ENCODE measurements at regions not wholly inside any gene's neighbourhood (a gene's known extent, or its start where the extent isn't known, plus 50 kb on each side); places are given as distances from the start of the nearest gene placed in this dataset.

DNA sequence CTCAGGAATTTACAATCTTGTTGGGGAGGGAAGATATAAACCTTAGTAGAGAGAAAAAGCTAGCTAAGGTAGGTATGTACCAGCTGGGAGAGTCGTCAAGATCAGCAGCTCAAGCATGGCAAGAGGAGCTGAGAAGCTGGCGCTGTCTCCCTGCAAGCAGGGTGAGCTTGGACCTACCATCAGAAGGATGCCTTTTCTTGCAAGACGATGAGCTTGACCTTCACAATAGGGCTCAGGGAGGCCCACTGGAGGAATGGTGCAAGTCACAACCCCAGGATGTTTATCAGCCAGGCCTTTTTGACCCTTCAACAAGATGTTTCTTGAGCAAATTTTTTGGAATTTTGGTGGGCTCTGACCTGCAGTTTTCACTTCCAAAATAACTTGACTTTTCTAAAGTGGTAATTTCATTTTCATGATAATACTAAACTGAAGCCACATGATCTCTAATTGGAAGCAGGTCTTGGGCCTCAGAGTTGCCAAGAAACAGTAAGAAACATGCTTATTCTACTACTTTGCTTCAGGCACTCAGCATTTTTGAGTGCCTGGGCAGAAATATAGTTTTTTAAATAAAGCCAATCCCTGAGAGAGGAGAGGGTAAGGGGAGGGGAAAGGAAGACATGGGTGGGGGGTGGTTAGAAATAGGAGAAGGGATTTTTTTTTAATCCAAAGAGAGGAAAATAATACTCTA lies 258.1 kb downstream of the CLIC5 start:
- no peaks in the 10 kb centered on the region for H3K36me3 ChIP-seq (replicated peaks; ENCODE audit: insufficient read depth, low read length)
- no peaks in the 10 kb centered on the region for H3K27me3 ChIP-seq (replicated peaks; ENCODE audit: insufficient read depth, low read length)
- no peak for TF ChIP-seq EZH2 (optimal IDR thresholded peaks at IDR 0.05; ENCODE audit: low read depth, low read length)
- no peak for TF ChIP-seq EZH2phosphoT487 (IDR thresholded peaks at IDR 0.05; ENCODE audit: low read length)
- H3K4me2 ChIP-seq (ENCODE audit: low read depth, low read length): no peak overlapping the region
- no peaks in the 10 kb centered on the region for H4K20me1 ChIP-seq (ENCODE audit: insufficient read depth, low read length)
- H3K9ac ChIP-seq (ENCODE audit: low read length): no peak overlapping the region
- no peaks in the 10 kb centered on the region for H3K9me3 ChIP-seq (replicated peaks; ENCODE audit: insufficient read depth, low read length)
- H3K4me1 ChIP-seq (ENCODE audit: low read length): no peaks in the 10 kb centered on the region
- no peaks in the 10 kb centered on the region for H3K9me2 ChIP-seq (replicated peaks; ENCODE audit: insufficient read depth, low read length)
- DNase-seq: no peak
- H3K4me3 ChIP-seq (ENCODE audit: low read length): no peak overlapping the region
- H2AFZ ChIP-seq (ENCODE audit: low read length): no peak overlapping the region
- H3K27ac ChIP-seq (ENCODE audit: low read length): no peak overlapping the region
- H3F3A ChIP-seq (ENCODE audit: insufficient read depth, low read length): no peaks in the 10 kb centered on the region
- no peaks in the 10 kb centered on the region for H3K79me2 ChIP-seq (ENCODE audit: low read length)

DNA sequence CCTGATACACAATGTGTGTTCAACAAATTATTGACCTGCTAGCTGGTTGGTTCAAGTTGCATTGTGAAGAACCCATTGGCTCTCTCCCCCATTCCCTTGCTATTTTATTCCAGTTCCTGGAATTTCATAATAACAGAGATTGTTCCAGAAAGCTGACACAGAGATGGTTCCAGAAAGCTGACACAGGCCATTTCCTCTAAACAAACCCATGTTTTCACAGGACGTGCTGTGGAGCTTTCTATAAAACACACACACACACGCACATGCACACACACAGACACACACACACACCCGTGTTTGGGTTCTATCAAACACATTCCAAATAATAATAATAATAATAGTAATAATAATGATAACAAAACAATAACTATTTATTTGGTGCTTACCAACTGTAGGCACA lies 259.1 kb downstream of the CLIC5 start:
- Histone ChIP-seq H3F3A (ENCODE audit: insufficient read depth, low read length) (no peaks in the 10 kb centered on the region), H3K27me3 (replicated peaks; ENCODE audit: insufficient read depth, low read length) (no peaks in the 10 kb centered on the region), H3K9ac (ENCODE audit: low read length) (no peak overlapping the region), H3K36me3 (replicated peaks; ENCODE audit: insufficient read depth, low read length) (no peaks in the 10 kb centered on the region), H3K4me3 (ENCODE audit: low read length) (no peak overlapping the region), H4K20me1 (ENCODE audit: insufficient read depth, low read length) (no peaks in the 10 kb centered on the region), H3K9me3 (replicated peaks; ENCODE audit: insufficient read depth, low read length) (no peaks in the 10 kb centered on the region), H3K79me2 (ENCODE audit: low read length) (no peaks in the 10 kb centered on the region), H3K9me2 (replicated peaks; ENCODE audit: insufficient read depth, low read length) (no peaks in the 10 kb centered on the region), H3K4me1 (ENCODE audit: low read length) (no peaks in the 10 kb centered on the region), H2AFZ (ENCODE audit: low read length) (no peak overlapping the region), H3K4me2 (ENCODE audit: low read depth, low read length) (no peak overlapping the region), H3K27ac (ENCODE audit: low read length) (no peak overlapping the region)
- TF ChIP-seq, protein P1, sequence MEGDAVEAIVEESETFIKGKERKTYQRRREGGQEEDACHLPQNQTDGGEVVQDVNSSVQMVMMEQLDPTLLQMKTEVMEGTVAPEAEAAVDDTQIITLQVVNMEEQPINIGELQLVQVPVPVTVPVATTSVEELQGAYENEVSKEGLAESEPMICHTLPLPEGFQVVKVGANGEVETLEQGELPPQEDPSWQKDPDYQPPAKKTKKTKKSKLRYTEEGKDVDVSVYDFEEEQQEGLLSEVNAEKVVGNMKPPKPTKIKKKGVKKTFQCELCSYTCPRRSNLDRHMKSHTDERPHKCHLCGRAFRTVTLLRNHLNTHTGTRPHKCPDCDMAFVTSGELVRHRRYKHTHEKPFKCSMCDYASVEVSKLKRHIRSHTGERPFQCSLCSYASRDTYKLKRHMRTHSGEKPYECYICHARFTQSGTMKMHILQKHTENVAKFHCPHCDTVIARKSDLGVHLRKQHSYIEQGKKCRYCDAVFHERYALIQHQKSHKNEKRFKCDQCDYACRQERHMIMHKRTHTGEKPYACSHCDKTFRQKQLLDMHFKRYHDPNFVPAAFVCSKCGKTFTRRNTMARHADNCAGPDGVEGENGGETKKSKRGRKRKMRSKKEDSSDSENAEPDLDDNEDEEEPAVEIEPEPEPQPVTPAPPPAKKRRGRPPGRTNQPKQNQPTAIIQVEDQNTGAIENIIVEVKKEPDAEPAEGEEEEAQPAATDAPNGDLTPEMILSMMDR (IDR thresholded peaks at IDR 0.05; ENCODE audit: low read length): no peak
- TF ChIP-seq EZH2phosphoT487 (IDR thresholded peaks at IDR 0.05; ENCODE audit: low read length) (no peak), EZH2 (optimal IDR thresholded peaks at IDR 0.05; ENCODE audit: low read depth, low read length) (no peak)
- DNase-seq: no peak

DNA sequence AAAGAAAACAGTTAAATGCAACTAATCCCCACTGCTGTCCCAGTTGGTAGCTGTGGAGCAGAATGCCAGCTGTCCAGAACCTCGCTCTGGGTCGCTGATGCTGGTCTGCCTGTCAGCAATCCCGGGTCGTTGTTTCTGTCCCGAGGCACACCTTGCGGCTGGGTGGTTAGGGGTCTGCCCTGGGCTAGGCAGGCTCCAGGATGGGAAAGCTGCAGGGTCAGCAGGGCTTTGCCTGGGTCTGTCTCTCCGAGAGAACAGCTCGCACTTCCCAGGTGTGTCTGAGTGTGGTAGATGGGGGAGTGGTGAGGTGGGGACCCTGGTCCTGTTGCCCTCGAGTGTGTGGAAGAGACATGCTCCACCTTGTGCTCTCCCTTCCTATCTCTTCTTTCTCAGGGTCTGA lies 261.2 kb downstream of the CLIC5 start:
- Histone ChIP-seq H3K9me3 (replicated peaks; ENCODE audit: insufficient read depth, low read length) (no peaks in the 10 kb centered on the region), H3K9me2 (replicated peaks; ENCODE audit: insufficient read depth, low read length) (no peaks in the 10 kb centered on the region), H3K36me3 (replicated peaks; ENCODE audit: insufficient read depth, low read length) (no peaks in the 10 kb centered on the region), H3K4me2 (ENCODE audit: low read depth, low read length) (no peak overlapping the region), H3K9ac (ENCODE audit: low read length) (no peak overlapping the region), H2AFZ (ENCODE audit: low read length) (no peak overlapping the region), H3K27me3 (replicated peaks; ENCODE audit: insufficient read depth, low read length) (no peaks in the 10 kb centered on the region), H3K27ac (ENCODE audit: low read length) (no peak overlapping the region), H3K79me2 (ENCODE audit: low read length) (no peaks in the 10 kb centered on the region), H3K4me1 (ENCODE audit: low read length) (no peaks in the 10 kb centered on the region), H3F3A (ENCODE audit: insufficient read depth, low read length) (no peaks in the 10 kb centered on the region), H3K4me3 (ENCODE audit: low read length) (no peak overlapping the region), H4K20me1 (ENCODE audit: insufficient read depth, low read length) (no peaks in the 10 kb centered on the region)
- DNase-seq: no peak
- TF ChIP-seq EZH2phosphoT487 (IDR thresholded peaks at IDR 0.05; ENCODE audit: low read length) (no peak), EZH2 (optimal IDR thresholded peaks at IDR 0.05; ENCODE audit: low read depth, low read length) (no peak)
- TF ChIP-seq, protein P1 (IDR thresholded peaks at IDR 0.05; ENCODE audit: low read length): no peak

DNA sequence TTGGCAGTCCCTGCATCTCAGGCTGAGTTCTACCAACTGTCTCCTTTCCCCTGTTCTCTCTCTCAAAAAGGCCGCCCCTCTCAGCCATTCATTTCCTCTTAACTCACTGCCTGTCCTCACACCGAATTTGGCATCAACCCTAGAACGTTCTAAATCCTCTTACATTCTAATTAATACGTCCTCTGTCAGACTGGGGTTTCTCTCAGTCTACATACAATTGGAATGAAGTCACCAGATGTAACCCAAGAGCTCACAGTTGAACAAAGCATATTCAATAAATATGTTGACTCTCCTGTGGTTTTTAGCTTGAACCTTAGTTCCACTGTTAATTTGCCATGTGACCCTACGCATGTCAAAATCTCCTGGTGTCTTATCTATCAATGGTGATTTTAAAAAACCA lies 269.6 kb downstream of the CLIC5 start:
- no peak overlapping the region for H3K27ac ChIP-seq (ENCODE audit: low read length)
- H3K9me2 ChIP-seq (replicated peaks; ENCODE audit: insufficient read depth, low read length): no peaks in the 10 kb centered on the region
- H3K4me3 ChIP-seq (ENCODE audit: low read length): no peak overlapping the region
- H3K4me1 ChIP-seq (ENCODE audit: low read length): peaks cover 13% of the 10 kb centered on the region
- H3F3A ChIP-seq (ENCODE audit: insufficient read depth, low read length): peaks cover 11% of the 10 kb centered on the region
- H3K27me3 ChIP-seq (replicated peaks; ENCODE audit: insufficient read depth, low read length): no peaks in the 10 kb centered on the region
- no peak overlapping the region for H3K9ac ChIP-seq (ENCODE audit: low read length)
- DNase-seq: no peak
- no peaks in the 10 kb centered on the region for H3K9me3 ChIP-seq (replicated peaks; ENCODE audit: insufficient read depth, low read length)
- TF ChIP-seq EZH2phosphoT487 (IDR thresholded peaks at IDR 0.05; ENCODE audit: low read length): no peak
- TF ChIP-seq, protein P1 (IDR thresholded peaks at IDR 0.05; ENCODE audit: low read length): no peak
- H3K79me2 ChIP-seq (ENCODE audit: low read length): no peaks in the 10 kb centered on the region
- no peaks in the 10 kb centered on the region for H3K36me3 ChIP-seq (replicated peaks; ENCODE audit: insufficient read depth, low read length)
- H3K4me2 ChIP-seq (ENCODE audit: low read depth, low read length): no peak overlapping the region
- H2AFZ ChIP-seq (ENCODE audit: low read length): no peak overlapping the region
- no peaks in the 10 kb centered on the region for H4K20me1 ChIP-seq (ENCODE audit: insufficient read depth, low read length)
